NCI-H1930 (cell line): ENCODE measurements at regions not wholly inside any gene's neighbourhood (a gene's known extent, or its start where the extent isn't known, plus 50 kb on each side); places are given as distances from the start of the nearest gene placed in this dataset.
A peak's percentile ranks its signal among the peaks of the same experiment; 100 is the strongest.

Experiments
- DNase-seq, 2 experiments: peaks; one replicate each; lab custom pipeline; 2025; lab: John Stamatoyannopoulos, UW

GRCh38 chr9:89554307-89555035 lies 50.3 kb upstream of the GADD45G start:
- no peak for DNase-seq

- no peak for DNase-seq
Measured at GRCh38 chr9:89553451-89554010, 51.3 kb upstream of the GADD45G start.

GRCh38 chr9:89550346-89550927 lies 52.5 kb upstream of the SEMA4D start:
- no peak for DNase-seq

GRCh38 chr9:89549031-89549644 lies 51.2 kb upstream of the SEMA4D start:
- peak; percentile 13 to 38 for DNase-seq

- DNase-seq = no peak
Measured at GRCh38 chr9:89548071-89548638, 50.2 kb upstream of the SEMA4D start.
